H4 (cell line): ENCODE measurements at regions not wholly inside any gene's neighbourhood (a gene's known extent, or its start where the extent isn't known, plus 50 kb on each side); places are given as distances from the start of the nearest gene placed in this dataset.

Experiments used
- DNase-seq: peaks from one replicate; pipeline ENCODE4 v3.0.0-alpha.2; 2015; ENCODE audit warnings: low spot score

- DNase-seq, result no peak
Observed at GRCh38 chr2:128578406-128579390, 260.0 kb upstream of the HS6ST1 start.

GRCh38 chr2:128579825-128580224 is 261.2 kb upstream of the HS6ST1 start:
- DNase-seq, result no peak

GRCh38 chr2:128580988-128581848 is 262.6 kb upstream of the HS6ST1 start:
- DNase-seq, result no peak

GRCh38 chr2:128581849-128582244 is 263.2 kb upstream of the HS6ST1 start:
- no peak for DNase-seq

GRCh38 chr2:128584296-128584890 is 265.7 kb upstream of the HS6ST1 start:
- no peak for DNase-seq

- no peak for DNase-seq
Observed at GRCh38 chr2:128585706-128586105, 267.0 kb upstream of the HS6ST1 start.

GRCh38 chr2:128589681-128590080 is 271.0 kb upstream of the HS6ST1 start:
- DNase-seq, result no peak

GRCh38 chr2:128590309-128591021 is 271.8 kb upstream of the HS6ST1 start:
- no peak for DNase-seq

- DNase-seq, result no peak
Observed at GRCh38 chr2:128591022-128591860, 272.6 kb upstream of the HS6ST1 start.

GRCh38 chr2:128591861-128592822 is 273.5 kb upstream of the HS6ST1 start:
- DNase-seq, result no peak

- DNase-seq, result no peak
Observed at GRCh38 chr2:128593518-128593878, 274.8 kb upstream of the HS6ST1 start.

GRCh38 chr2:128593879-128594650 is 275.4 kb upstream of the HS6ST1 start:
- DNase-seq, result no peak

GRCh38 chr2:128594651-128594910 is 275.9 kb upstream of the HS6ST1 start:
- no peak for DNase-seq

- DNase-seq, result no peak
Observed at GRCh38 chr2:128594953-128595677, 276.4 kb upstream of the HS6ST1 start.

GRCh38 chr2:128595763-128596395 is 277.2 kb upstream of the HS6ST1 start:
- DNase-seq, result no peak

GRCh38 chr2:128596396-128597120 is 277.9 kb upstream of the HS6ST1 start:
- no peak for DNase-seq

GRCh38 chr2:128597121-128597762 is 278.6 kb upstream of the HS6ST1 start:
- no peak for DNase-seq
